GM21381 (cell line): ENCODE measurements at regions not wholly inside any gene's neighbourhood (a gene's known extent, or its start where the extent isn't known, plus 50 kb on each side); places are given as distances from the start of the nearest gene placed in this dataset.

Experiments
- ATAC-seq: cut with Tn5 transposase; IDR thresholded peaks from one replicate; pipeline ENCODE4 v1.9.1; 2021; ENCODE audit warnings: mild to moderate bottlenecking, moderate library complexity; ENCODE audit not compliant: unreplicated experiment

DNA sequence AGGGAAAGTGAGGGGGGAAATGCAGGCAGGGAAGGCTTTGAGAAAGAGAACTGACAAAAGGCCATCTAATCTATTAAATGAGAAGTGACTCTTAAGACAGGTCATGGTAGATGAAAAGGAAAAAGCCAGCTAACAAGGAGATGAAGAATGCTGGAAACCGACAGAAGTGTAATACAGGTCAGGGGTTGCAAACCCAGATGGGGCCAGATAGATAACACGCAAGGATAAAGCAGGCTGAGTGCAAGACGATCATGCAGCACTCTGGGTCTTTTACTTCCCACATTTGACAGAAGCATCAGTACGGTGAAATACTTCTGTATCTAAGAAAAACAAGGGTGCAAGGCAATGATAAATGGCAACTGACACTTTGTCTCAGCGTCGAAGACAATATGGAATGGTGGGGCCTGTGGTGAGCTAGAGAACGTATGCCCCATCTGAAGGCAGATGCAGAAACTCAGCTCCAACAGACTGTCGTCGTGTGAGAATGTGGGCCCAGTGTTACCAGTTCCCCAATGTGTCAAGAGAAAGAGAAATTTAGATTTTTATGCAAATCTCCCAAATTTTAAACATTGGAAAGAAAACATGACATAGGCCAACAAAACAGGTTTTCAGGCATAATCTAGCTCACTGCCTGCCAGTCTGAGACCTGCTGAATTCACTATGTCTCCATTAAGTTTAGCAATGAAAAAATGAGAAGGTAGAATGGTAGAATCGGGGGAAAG is 187.4 kb downstream of the PHLDA1 start:
- no peak for ATAC-seq

DNA sequence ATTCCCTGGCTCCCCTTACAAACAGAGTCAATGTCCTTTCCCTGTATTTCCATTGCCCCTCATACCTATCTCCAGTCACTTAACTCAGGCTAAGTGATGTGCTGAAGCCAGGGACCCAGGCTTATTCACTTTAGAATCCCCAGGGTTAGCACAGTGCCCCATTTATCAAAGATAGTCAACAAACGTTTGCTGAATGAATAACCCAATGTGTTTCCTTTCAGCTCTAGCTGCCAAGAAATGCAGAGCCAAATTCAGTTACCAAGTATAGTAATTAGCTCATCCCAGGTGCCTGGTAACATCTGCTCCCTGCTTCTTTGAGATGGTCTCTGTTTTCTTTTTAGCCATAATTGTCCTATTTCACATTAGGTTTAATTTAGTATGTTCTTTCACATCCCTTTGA is 189.5 kb downstream of the PHLDA1 start:
- no peak for ATAC-seq

DNA sequence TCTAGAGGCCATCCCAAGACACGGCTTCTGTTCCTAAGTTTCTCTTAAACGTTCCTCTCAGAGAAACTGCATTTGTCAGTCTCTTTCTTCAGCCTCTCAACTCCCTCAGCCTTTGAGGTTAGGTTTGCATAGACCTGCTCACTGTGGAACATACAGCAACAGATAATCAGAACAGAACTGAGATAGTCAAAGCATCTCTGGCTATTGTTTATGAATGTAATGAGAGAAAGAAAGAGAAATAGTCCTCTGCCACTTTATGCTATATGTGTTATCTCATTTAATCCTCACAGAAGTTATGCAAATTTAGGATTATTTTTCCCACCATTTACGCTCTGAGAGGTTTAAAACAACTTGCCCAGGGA is 190.6 kb downstream of the PHLDA1 start:
- no peak for ATAC-seq

DNA sequence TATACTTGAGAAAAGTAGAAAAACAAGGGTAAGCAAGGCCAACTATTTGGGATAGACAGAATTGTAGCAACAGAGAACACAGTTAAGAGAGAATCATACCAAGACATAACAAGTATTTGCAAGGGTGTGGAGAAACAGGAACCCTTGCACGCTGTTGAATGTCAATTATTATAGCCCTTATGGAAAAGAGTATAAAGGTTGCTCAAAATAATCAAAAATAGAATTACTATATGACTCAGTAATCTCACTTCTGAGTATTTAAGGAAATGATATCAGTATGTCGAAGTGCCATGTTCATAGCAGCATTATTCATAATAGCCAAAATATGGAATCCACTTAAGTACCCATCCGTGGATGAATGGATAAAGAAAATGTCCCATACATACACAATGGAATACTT is 193.3 kb downstream of the PHLDA1 start:
- no peak for ATAC-seq

DNA sequence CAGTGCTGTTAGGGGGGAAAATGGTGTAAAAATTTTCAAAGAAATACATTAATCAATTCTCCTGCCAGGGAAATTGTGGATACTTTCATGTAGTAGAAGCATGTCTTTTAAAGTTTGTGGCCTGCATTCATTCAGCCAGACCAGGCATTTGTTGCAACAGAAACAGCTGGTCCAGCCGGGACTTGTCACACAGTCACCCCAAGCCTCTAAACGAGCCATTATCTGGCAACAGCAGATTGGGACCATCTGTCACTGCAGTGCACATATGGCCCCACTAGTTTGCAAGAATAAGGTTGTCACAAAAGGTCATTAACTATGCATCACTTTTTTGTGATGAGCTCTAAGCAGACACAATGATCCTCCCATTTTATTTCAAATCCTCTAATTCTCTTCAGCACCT is 193.9 kb downstream of the PHLDA1 start:
- no peak for ATAC-seq

DNA sequence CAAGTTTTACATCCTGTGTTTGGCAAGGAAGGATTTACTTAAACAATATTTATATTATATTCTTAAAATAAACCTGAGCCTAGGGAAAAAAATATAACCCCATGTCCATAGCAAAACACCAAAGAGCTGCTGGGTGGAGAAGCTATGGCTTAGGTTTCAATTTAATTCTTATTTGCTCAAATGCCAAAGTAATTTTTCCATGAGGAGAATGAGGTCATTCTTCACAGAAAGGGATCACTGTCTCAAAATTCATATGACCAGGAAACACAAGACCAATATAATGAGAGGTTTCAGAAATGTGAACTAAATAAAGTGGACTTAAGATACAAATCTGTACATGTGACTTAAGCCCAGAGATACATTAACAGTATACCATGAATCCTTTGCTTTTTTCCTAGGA is 195.0 kb downstream of the PHLDA1 start:
- no peak for ATAC-seq

DNA sequence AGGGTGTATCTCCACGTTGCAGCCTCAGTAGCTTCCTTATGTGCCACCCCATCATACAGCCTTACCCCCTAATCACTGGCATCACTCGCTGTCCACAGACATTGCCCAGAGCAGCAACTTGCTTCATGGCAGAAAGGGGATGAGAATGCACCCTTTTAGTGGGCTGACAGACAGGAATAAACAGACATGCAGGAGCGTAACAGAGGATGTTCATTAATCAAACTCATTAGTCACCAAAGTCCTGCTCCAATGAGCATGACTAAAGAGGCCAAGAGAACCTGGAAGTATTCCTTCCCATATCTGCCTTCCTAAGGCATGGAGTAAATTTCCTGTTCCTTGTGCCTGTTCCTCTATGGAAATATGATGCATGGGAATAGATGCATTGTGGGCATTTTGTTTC is 197.0 kb downstream of the PHLDA1 start:
- no peak for ATAC-seq

DNA sequence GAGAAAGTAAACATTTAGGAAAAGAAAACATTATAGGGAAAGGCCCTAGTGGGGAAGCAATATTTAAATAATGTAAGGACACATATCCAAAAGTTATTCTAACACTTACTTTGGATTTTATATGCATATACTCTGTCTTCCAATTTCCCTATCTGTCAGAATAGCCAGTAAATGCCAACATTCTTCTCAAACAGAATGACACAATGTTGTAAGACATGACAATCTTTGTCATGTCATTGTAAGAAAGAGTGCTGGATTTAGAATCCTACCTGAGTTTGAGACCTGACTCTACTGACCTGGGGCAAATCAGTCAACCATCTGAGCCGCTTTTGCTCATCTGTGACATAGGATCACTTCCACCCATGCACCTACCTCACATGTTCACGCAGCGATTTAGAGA is 198.3 kb downstream of the PHLDA1 start:
- ATAC-seq, result no peak

DNA sequence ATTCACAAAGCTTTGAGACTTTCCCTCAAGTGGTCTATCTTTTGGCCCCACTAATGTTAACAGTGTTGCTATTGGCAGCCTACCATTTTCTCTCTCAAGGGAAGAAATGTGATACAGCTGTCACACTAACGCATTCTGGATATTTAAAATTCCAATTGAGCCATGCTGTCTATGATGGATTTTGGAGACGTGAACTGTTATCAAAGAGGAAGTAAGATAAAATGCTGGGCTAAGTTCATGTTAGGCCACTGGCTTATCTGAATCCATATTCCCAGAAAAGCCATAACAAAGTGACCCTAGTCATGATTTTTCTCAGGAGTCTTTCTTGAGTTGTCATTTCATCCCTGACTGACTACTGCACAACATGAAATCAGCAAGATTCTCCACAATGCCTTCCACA is 200.2 kb downstream of the PHLDA1 start:
- ATAC-seq, result no peak

DNA sequence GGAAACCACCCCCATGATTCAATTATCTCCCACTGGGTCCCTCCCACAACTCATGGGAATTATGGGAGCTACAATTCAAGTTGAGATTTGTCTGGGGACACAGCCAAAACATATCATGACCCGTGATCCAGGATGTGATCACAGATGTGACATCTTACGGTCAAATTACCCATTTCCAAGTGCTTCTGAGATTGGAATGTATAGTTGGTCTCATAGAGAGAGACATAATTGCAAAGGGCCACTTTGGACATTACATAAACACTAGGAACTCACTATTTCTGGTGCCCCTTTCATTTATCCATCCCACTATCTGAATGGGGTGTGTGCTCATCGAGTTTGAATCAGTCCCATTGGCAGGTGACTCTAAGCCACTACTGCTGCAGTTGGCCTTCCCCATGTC is 204.5 kb downstream of the PHLDA1 start:
- ATAC-seq, result no peak

DNA sequence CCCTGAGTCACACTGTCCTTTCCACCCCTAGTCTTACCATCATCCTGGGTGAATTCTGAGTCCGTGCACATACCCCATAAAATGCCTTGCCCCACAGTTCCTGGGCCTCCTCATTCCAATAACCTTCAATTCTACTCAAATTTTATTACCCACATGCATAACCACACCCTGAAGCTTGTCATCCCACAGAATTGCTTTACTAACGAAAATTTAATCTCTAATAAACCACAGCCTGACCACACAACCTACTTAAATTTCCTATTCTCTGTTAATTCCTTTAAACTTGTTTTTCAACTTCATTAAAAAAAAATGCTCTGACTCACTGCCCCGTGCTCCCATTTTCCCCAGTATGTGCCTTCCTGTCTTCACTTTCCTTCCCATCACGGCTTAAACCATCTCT is 205.9 kb downstream of the PHLDA1 start:
- ATAC-seq, result no peak

DNA sequence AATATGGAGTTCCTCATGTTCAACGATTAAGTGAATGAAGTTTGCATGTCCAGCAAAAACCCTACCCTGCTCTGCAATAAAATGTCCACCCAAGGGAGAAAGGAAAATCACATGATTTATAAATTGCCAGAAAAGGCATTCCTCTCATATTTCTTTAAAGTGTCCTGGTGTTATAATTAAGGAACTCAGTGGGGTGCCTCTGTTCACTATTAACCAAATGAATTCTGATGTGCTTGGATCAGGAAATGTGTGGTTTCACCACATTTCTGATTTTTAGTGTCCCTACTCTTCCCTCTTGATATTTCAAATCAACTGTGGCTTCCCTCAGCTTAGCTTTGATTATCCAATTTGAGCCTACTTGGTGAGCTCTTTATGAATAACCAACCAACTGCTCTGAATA is 208.1 kb downstream of the PHLDA1 start:
- no peak for ATAC-seq

DNA sequence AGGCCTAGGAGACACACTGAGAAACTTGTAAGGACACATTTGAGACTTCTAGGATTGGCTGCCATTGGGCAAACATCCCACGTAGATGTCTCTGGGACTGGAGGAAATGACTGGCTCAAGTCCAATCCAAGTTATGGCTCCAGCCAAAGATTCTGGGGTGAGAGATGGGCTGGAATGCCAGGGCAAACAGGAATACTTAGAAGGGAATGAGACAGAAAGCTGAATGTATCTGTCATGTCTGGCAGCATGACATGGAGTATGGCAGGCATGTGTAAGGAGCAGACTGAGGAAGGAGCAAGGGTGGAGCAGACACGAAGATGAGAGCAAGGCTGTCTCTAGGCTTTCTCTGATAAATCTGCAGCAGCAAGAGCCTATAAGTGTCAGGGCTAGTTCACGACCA is 209.2 kb downstream of the PHLDA1 start:
- ATAC-seq, result no peak

DNA sequence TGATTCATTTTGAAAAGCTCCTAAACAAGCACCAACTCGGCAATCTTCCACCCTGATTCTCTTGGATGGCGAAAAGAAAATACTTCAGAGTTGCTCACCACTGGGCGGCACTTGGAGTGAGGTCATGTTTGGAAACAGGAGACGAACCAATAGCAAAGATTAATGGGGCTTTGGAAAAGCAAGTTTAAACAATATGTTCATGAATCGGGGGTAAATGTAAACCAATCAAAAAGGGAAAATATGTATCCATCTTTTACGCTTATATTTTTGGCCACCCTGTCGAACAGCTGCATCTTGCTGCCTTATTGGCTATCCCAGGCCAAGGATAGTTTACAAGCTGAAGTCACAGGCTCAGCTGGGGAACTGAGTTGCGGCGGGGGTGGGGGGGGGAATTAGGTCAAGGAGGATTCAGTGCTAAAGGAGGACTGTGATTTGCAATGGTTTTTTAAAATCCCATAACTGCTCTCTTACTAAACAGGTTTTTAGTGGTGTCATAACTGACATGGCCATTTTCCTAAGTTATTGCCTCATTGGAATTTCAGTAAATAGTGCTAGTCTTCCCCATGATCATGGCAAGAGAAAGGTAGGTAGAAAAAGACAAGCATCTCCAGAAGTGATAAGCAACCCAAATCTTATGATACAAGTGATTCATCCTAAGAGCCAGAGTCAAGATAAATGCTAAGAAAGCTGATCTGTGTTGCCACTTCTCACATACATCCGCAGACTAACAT is 210.6 kb downstream of the PHLDA1 start:
- no peak for ATAC-seq

DNA sequence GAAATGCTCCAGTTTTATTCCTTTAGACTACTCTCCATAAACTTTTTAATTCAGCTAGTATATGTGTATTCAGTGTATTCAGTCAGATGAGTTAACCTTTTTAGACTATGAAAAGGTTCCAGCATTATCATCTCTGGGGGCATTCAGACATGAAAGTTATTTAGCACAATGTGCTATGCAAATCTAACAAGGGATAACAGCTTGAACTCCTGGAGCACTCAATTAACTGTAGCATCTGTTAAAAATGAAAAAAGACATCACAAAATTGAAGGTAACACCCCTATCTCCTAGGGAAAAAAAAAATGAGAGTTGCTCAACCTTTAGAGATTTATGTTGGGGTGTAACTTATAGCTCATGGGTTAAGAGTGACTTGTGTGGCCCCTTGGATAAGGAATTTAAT is 211.5 kb downstream of the PHLDA1 start:
- no peak for ATAC-seq

DNA sequence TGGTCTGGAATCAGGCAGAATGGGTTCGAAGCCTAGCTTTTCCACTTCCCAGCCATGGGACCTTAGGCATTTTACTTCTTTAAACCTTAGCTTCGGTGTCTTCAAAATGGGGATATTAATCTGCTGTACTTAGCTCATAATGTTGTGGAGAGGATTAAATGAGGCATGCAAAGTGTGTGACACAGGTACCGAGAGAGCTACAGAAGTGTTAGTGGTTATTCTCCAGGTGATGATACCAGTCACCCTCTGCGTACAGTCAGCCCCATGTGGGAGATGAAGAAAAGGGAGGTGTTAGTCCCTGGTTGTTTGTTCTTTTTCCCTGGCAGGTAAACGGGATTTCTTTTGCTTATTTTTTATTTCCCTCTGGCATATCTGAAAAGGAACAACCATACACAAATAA is 212.1 kb downstream of the PHLDA1 start:
- no peak for ATAC-seq

DNA sequence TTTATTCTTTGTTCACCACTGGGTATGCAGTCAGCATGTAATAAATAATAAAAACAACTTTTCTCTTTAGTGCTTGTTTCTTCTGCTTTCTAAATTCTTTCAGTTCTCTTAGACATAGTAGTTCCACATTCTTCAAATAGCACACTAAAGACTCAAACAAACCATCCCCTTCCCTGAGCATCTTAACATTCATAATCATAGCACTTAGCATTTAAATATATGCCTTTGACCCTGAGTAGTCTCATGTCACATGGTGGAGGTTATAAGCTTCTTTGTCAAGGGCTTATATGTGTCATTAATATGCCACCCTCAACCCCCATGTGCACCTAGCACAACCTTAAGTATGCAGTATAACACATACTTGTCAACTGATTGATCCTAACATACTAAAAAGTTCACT is 212.7 kb downstream of the PHLDA1 start:
- ATAC-seq, result no peak

DNA sequence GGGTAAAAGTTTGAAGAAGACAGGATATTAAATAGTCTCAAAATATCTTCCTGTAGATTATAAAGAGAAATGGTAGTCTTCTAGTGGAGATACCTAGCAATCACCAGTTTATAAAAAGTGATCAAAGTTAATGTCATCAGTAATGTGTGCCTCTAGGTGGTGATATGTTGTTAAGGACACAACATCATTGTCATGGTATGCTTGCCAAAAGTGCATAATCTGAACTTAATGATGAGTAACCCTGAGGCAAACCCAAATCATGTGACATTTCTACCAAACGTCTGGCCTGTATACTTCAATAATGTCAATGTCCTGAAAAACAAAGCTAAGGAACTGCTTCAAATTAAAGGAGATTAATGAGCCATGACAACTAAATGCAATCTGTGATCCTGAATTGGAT is 214.7 kb downstream of the PHLDA1 start:
- ATAC-seq, result no peak

DNA sequence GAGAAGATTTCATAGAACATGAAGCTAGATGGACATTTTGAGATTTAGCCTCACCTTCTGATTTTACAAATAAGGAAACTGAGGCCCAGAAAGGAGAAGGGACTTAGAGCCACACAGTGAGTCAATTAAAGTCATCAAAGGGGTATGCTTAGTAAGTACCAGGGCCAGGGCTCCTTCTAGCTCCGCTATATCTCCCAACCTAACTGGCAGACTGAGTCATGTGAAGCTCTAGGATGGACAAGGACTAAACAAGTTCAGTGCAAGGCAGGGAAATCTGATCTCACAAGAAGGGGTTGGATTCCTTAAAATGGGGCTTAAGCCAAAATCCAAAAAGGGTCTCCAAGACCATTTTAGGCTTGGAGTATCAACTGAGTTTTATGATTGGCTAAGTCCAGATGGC is 215.8 kb downstream of the PHLDA1 start:
- no peak for ATAC-seq

DNA sequence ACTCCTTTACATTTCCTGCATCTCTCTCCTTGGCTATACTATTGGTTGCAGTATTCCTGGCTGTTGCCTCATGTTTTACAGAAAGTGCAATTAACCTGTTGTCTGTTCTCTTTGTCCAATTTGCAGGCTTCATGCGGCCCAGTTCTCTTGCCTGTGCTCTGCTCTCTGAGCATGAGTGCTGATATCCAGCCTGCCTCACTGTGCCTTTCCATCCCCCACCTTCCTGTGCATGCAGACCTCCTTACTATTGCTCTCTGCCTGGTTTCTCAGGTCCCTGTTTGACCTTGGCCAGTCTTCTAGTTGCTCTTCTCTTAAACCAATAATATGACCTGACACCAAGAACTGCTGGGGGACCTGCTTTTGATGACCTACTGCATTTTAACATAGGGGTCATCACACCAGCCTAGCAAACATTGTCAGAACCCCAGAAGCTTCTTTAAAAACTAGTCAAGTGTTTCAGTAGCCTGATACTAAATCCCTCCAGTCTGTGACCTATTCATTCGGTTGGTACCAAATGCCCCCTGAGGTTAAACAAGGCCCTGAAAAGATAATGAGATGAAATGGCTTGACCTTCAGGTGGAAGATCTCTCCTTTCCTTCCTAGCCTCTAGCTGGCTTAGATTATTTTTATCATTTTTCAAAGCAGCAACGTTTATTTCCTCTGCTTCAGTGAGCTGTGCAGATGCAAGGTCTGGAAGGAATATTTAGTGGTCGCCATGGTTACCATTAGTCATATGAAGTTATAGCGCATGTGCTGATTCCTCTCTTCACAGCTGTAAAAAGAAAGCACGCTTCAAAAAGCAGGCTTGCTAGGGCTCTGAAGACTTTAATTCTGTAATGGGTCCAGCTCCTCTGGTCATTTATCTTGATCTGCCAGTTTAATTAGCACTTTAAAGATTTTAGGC is 216.5 kb downstream of the PHLDA1 start:
- ATAC-seq, result no peak

DNA sequence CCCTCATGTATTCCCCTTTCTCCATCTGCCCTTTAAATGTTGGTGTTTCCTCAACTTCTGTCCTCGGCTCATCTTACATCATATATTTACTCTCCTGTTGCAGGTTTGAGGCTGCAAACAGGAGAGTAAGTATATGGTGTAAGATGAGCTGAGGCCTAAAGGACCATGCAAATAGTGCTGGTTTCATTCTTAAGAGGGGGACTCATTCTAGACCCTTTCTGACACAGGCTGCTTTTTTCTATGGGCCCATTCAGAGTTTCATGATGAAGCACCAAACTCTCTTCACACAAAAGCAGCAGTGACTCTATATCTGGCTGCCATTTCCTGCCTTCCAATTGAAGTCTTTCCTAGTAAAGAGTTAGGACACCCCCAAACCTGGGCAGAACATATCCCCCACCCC is 218.5 kb downstream of the PHLDA1 start:
- ATAC-seq, result no peak
